HEK293T (cell line): ENCODE measurements at regions not wholly inside any gene's neighbourhood (a gene's known extent, or its start where the extent isn't known, plus 50 kb on each side); places are given as distances from the start of the nearest gene placed in this dataset.

Source experiments
- ARNT ChIP-seq: fragments of 450-650 bp; IDR thresholded peaks from 2 replicates; pipeline ENCODE4 v1.6.1; 2017; ENCODE audit warnings: mild to moderate bottlenecking
- BHLHE40 ChIP-seq: fragments of 450-650 bp; IDR thresholded peaks from 2 replicates; pipeline ENCODE4 v1.6.1; 2016; ENCODE audit warnings: mild to moderate bottlenecking, moderate library complexity, borderline replicate concordance
- ELF4 ChIP-seq: fragments of 450-650 bp; IDR thresholded peaks from 2 replicates; pipeline ENCODE4 v1.6.1; 2017; ENCODE audit warnings: antibody characterized with exemption
- FOXM1 ChIP-seq: fragments of 450-650 bp; IDR thresholded peaks from 2 replicates; pipeline ENCODE4 v1.6.1; 2017; ENCODE audit warnings: mild to moderate bottlenecking, borderline replicate concordance
- L3MBTL2 ChIP-seq: fragments of 450-650 bp; conservative IDR thresholded peaks from 2 replicates; pipeline ENCODE4 v1.6.1; 2016; ENCODE audit warnings: mild to moderate bottlenecking
- SP1 ChIP-seq: fragments of 450-650 bp; IDR thresholded peaks from 2 replicates; pipeline ENCODE4 v1.6.1; 2017
- SUZ12 ChIP-seq: fragments of 450-650 bp; IDR thresholded peaks from 2 replicates; pipeline ENCODE4 v1.6.1; 2016; ENCODE audit warnings: mild to moderate bottlenecking
- TARDBP ChIP-seq: fragments of 450-650 bp; IDR thresholded peaks from 2 replicates; pipeline ENCODE4 v1.6.1; 2016
- ZNF384 ChIP-seq: fragments of 450-650 bp; IDR thresholded peaks from 2 replicates; pipeline ENCODE4 v1.6.1; 2016
- TF ChIP-seq, protein P1 (sequence below): fragments of 450-650 bp; IDR thresholded peaks from 2 replicates; pipeline ENCODE4 v1.6.1; 2016

DNA sequence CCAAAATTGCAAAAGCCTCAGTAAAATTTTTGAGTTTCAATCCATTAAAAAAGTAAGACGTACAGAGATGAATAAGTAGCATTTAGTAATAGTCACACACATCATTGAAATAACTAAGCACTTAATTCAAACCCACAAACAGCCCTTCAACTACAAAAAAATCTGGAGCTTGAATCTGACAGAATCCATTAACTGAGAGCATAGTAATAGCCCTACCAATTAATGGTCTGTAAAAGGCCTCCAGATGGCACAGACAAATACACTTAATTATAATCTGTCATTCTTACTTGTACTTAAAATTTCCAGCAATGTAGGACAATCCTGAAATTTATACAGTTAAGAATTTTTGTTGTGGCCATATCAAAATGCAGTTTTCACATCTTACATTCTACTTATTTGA lies 246.9 kb downstream of the VGLL3 start:
- TF ChIP-seq BHLHE40 (no peak), FOXM1 (no peak), TARDBP (no peak), ELF4 (no peak), L3MBTL2 (no peak), SP1 (no peak), SUZ12 (no peak), ARNT (no peak), ZNF384 (no peak)
- TF ChIP-seq, protein P1, sequence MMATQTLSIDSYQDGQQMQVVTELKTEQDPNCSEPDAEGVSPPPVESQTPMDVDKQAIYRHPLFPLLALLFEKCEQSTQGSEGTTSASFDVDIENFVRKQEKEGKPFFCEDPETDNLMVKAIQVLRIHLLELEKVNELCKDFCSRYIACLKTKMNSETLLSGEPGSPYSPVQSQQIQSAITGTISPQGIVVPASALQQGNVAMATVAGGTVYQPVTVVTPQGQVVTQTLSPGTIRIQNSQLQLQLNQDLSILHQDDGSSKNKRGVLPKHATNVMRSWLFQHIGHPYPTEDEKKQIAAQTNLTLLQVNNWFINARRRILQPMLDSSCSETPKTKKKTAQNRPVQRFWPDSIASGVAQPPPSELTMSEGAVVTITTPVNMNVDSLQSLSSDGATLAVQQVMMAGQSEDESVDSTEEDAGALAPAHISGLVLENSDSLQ = no peak
